Testis (tissue), 2 donors: ENCODE measurements at regions not wholly inside any gene's neighbourhood (a gene's known extent, or its start where the extent isn't known, plus 50 kb on each side); places are given as distances from the start of the nearest gene placed in this dataset.

Experiments
- POLR2A ChIP-seq: fragments of 450-650 bp; IDR thresholded peaks from one replicate; pipeline ENCODE4 v1.6.1; 2017; ENCODE audit warnings: antibody characterized with exemption, mild to moderate bottlenecking, moderate library complexity
- TF ChIP-seq, protein P1 (sequence below), 3 experiments: fragments of 450-650 bp in 2 of 3; fragments of 200-600 bp in 1 of 3; sonication (generic) in 1 of 3; IDR thresholded peaks; one replicate each; pipeline ENCODE4 v1.5.1; 2016 to 2019; ENCODE audit warnings: antibody characterized with exemption in 3 of 3, mild to moderate bottlenecking in 2 of 3, moderate library complexity in 1 of 3

DNA sequence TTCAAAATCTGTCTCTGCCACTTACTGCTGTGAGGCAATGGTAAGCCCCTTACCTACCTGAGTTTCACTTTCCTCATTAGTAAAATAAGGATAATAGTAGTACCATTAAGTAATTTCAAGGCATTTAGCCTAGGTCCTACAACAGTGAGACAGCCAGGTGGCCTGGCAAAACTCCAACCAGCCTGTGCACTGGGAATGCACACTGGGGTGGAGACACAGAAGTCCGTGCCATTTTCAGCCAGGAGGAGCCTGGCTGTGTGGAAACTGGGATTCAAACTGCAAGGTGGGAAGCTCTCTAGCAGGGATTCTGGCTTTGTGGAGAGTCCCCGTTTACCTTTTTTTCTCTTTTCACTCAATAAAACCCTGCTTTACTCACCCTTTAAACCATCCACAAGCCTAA, 630.4 kb downstream of the PRELID2 start:
- TF ChIP-seq, protein P1, sequence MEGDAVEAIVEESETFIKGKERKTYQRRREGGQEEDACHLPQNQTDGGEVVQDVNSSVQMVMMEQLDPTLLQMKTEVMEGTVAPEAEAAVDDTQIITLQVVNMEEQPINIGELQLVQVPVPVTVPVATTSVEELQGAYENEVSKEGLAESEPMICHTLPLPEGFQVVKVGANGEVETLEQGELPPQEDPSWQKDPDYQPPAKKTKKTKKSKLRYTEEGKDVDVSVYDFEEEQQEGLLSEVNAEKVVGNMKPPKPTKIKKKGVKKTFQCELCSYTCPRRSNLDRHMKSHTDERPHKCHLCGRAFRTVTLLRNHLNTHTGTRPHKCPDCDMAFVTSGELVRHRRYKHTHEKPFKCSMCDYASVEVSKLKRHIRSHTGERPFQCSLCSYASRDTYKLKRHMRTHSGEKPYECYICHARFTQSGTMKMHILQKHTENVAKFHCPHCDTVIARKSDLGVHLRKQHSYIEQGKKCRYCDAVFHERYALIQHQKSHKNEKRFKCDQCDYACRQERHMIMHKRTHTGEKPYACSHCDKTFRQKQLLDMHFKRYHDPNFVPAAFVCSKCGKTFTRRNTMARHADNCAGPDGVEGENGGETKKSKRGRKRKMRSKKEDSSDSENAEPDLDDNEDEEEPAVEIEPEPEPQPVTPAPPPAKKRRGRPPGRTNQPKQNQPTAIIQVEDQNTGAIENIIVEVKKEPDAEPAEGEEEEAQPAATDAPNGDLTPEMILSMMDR (IDR thresholded peaks at IDR 0.05), result no peak
- no peak for TF ChIP-seq POLR2A
